22Rv1 (cell line): ENCODE measurements at regions not wholly inside any gene's neighbourhood (a gene's known extent, or its start where the extent isn't known, plus 50 kb on each side); places are given as distances from the start of the nearest gene placed in this dataset.

Experiments used
- H3K27ac ChIP-seq: fragments of 450-650 bp; 2 replicates; pipeline ENCODE4 v1.5.1; 2017
- CTCF ChIP-seq: fragments of 450-650 bp; IDR thresholded peaks from 2 replicates; pipeline ENCODE4 v1.5.1; 2017; ENCODE audit warnings: mild to moderate bottlenecking
- ZFX ChIP-seq: fragments of 450-650 bp; IDR thresholded peaks from 2 replicates; pipeline ENCODE4 v1.6.1; 2017; ENCODE audit warnings: antibody characterized with exemption, borderline replicate concordance

GRCh38 chr6:112795316-112795715 is 448.2 kb downstream of the RFPL4B start:
- TF ChIP-seq ZFX (no peak), CTCF (no peak)

GRCh38 chr6:112796712-112797111 is 449.6 kb downstream of the RFPL4B start:
- TF ChIP-seq CTCF (no peak), ZFX (no peak)
- H3K27ac ChIP-seq = no peak overlapping the region

More at GRCh38 chr6:112795316-112795715, 448.2 kb downstream of the RFPL4B start:
- H3K27ac ChIP-seq = no peak overlapping the region

GRCh38 chr6:112799889-112800288 is 452.8 kb downstream of the RFPL4B start:
- TF ChIP-seq ZFX (no peak), CTCF (no peak)

GRCh38 chr6:112800439-112800838 is 453.3 kb downstream of the RFPL4B start:
- H3K27ac ChIP-seq = no peak overlapping the region
- TF ChIP-seq CTCF = no peak
- no peak for TF ChIP-seq ZFX

More at GRCh38 chr6:112799889-112800288, 452.8 kb downstream of the RFPL4B start:
- no peak overlapping the region for H3K27ac ChIP-seq

GRCh38 chr6:112800916-112801315 is 453.8 kb downstream of the RFPL4B start:
- no peak overlapping the region for H3K27ac ChIP-seq

GRCh38 chr6:112801468-112802080 is 454.4 kb downstream of the RFPL4B start:
- no peak overlapping the region for H3K27ac ChIP-seq
- TF ChIP-seq ZFX = no peak

More at GRCh38 chr6:112800916-112801315, 453.8 kb downstream of the RFPL4B start:
- no peak for TF ChIP-seq CTCF
- TF ChIP-seq ZFX = no peak

GRCh38 chr6:112802144-112802543 is 455.0 kb downstream of the RFPL4B start:
- H3K27ac ChIP-seq = no peak overlapping the region
- TF ChIP-seq ZFX (no peak), CTCF (no peak)
